Fibroblast of lung (primary cell): ENCODE measurements at regions not wholly inside any gene's neighbourhood (a gene's known extent, or its start where the extent isn't known, plus 50 kb on each side); places are given as distances from the start of the nearest gene placed in this dataset.

Source experiments
- DNase-seq, 2 donors: peaks; one replicate each; pipeline versions ENCODE4 v3.0.0 to v3.0.0-alpha.2; 2010; ENCODE audit warnings: low read depth in 2 of 2
- H2AFZ ChIP-seq: 2 replicates; pipeline ENCODE4 v1.5.1; 2012; ENCODE audit warnings: low read length, control low read depth, inconsistent platforms
- H3K27ac ChIP-seq: 2 replicates; pipeline ENCODE4 v1.5.1; 2011; ENCODE audit warnings: low read length, control low read depth; ENCODE audit not compliant: insufficient read depth
- H3K27me3 ChIP-seq: 2 replicates; pipeline ENCODE4 v1.5.1; 2011; ENCODE audit warnings: mild to moderate bottlenecking, low read length; ENCODE audit not compliant: control insufficient read depth, insufficient read depth
- H3K36me3 ChIP-seq: 2 replicates; pipeline ENCODE4 v1.5.1; 2011; ENCODE audit warnings: low read length; ENCODE audit not compliant: control insufficient read depth, insufficient read depth
- H3K4me1 ChIP-seq: 2 replicates; pipeline ENCODE4 v1.5.1; 2011; ENCODE audit warnings: low read length; ENCODE audit not compliant: control insufficient read depth, insufficient read depth; ENCODE audit errors: extremely low read depth
- H3K4me2 ChIP-seq: 2 replicates; pipeline ENCODE4 v1.5.1; 2011; ENCODE audit warnings: low read length, control low read depth; ENCODE audit not compliant: insufficient read depth; ENCODE audit errors: extremely low read depth
- H3K4me3 ChIP-seq, 4 experiments: fragments of 200-600 bp in 1 of 4; sonication (generic) in 1 of 4; replicated peaks in 1 of 4; 2 replicates each; pipeline ENCODE4 v1.5.1; 2011 to 2016; ENCODE audit warnings: low read length in 4 of 4, low read depth in 3 of 4, mild to moderate bottlenecking in 3 of 4, control low read depth in 2 of 4, inconsistent platforms in 1 of 4, mixed read lengths in 1 of 4; ENCODE audit not compliant: insufficient read depth in 1 of 4; ENCODE audit errors: control extremely low read depth in 1 of 4
- H3K79me2 ChIP-seq: 2 replicates; pipeline ENCODE4 v1.5.1; 2012; ENCODE audit warnings: mild to moderate bottlenecking, low read length, inconsistent platforms; ENCODE audit not compliant: control insufficient read depth, insufficient read depth
- H3K9ac ChIP-seq: 2 replicates; pipeline ENCODE4 v1.5.1; 2011; ENCODE audit warnings: mild to moderate bottlenecking, low read length, control low read depth; ENCODE audit not compliant: insufficient read depth
- H3K9me3 ChIP-seq: 2 replicates; pipeline ENCODE4 v1.5.1; 2012; ENCODE audit warnings: low read depth, low read length; ENCODE audit not compliant: control insufficient read depth, insufficient read depth
- H4K20me1 ChIP-seq: 2 replicates; pipeline ENCODE4 v1.5.1; 2011; ENCODE audit warnings: low read length; ENCODE audit not compliant: control insufficient read depth, insufficient read depth; ENCODE audit errors: extremely low read depth
- EZH2 ChIP-seq: IDR thresholded peaks from 2 replicates; pipeline ENCODE4 v1.5.1; 2012; ENCODE audit warnings: low read length, control low read depth, mild to moderate bottlenecking; ENCODE audit errors: missing control alignments
- TF ChIP-seq, protein P1 (sequence below), 2 donors: IDR thresholded peaks in 1 of 2; conservative IDR thresholded peaks in 1 of 2; 1 replicate in 1 of 2; 2 replicates in 1 of 2; pipeline ENCODE4 v1.5.1; 2011 to 2012; ENCODE audit warnings: low read length in 2 of 2, control low read depth in 1 of 2, inconsistent platforms in 1 of 2, low read depth in 1 of 2, mild to moderate bottlenecking in 1 of 2

DNA sequence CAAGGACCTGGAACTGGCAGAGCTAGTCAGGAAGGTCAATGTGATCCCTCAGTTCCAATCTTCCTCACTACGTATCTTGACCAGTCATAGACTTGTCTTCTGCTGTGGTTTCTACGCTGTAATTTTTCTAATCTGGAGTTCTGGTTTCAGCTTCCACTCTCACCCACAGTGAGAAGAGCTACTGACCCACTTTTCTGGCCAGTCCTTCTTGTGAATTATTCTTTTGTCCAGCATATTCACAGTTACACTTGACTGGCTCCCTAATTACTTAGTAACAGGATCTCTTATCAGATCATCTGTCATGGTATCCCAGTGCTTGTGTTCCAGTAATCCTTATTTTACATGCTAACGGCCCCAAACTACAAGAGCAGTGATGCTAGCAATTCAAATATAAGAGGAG is 72.4 kb upstream of the MME start:
- no peak overlapping the region for H2AFZ ChIP-seq
- H3K9me3 ChIP-seq = no peaks in the 10 kb centered on the region
- no peak overlapping the region for H3K9ac ChIP-seq
- DNase-seq = no peak
- H3K79me2 ChIP-seq = no peaks in the 10 kb centered on the region
- TF ChIP-seq, protein P1, sequence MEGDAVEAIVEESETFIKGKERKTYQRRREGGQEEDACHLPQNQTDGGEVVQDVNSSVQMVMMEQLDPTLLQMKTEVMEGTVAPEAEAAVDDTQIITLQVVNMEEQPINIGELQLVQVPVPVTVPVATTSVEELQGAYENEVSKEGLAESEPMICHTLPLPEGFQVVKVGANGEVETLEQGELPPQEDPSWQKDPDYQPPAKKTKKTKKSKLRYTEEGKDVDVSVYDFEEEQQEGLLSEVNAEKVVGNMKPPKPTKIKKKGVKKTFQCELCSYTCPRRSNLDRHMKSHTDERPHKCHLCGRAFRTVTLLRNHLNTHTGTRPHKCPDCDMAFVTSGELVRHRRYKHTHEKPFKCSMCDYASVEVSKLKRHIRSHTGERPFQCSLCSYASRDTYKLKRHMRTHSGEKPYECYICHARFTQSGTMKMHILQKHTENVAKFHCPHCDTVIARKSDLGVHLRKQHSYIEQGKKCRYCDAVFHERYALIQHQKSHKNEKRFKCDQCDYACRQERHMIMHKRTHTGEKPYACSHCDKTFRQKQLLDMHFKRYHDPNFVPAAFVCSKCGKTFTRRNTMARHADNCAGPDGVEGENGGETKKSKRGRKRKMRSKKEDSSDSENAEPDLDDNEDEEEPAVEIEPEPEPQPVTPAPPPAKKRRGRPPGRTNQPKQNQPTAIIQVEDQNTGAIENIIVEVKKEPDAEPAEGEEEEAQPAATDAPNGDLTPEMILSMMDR (conservative IDR thresholded peaks at IDR 0.05 in 1 of 2, IDR thresholded peaks at IDR 0.05 in 1 of 2; ENCODE audit: low read depth in 1 of 2, low read length in 2 of 2) = no peak
- TF ChIP-seq EZH2 = no peak
- no peaks in the 10 kb centered on the region for H3K27me3 ChIP-seq
- H4K20me1 ChIP-seq = no peaks in the 10 kb centered on the region
- no peaks in the 10 kb centered on the region for H3K4me1 ChIP-seq
- H3K4me3 ChIP-seq = no peak overlapping the region
- H3K36me3 ChIP-seq = no peaks in the 10 kb centered on the region
- no peak overlapping the region for H3K27ac ChIP-seq
- no peak overlapping the region for H3K4me2 ChIP-seq

DNA sequence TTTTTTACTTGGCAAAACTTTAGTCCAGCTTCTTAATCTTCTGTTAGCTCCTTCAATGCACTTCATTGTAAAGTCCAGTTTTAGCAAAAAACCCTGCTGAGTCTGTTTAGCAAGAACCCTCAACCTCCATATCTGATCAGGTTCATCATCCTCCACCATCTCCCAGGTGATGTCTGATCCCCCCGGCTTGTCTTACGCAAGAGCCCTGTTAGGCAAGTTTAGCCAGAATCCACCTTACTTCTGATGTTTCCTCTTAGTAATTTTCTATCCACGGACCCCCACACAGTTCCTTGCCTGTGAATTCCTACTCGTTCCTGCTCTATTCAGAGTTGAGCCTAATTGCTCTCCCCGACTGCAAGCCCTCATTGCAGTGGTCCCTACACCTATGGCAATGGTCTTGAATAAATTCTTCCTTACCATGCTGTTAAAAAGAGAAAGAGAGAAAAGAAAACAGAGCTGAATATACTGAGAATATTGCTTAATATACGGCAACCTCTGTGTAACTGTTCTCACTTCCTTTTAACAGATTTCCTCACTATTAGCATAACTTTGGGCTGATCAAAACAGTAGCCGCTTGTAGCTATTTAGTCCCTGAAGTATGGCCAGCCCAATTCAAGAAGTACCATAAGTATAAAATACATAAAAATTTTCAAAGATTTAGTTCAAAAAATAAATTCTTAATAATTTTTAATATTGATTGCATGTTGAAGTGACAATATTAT is 78.7 kb upstream of the MME start:
- Histone ChIP-seq H3K27me3 (no peaks in the 10 kb centered on the region), H4K20me1 (no peaks in the 10 kb centered on the region), H2AFZ (no peak overlapping the region), H3K27ac (no peak overlapping the region), H3K36me3 (no peaks in the 10 kb centered on the region), H3K9me3 (no peaks in the 10 kb centered on the region), H3K4me2 (no peak overlapping the region), H3K9ac (no peak overlapping the region), H3K4me1 (no peaks in the 10 kb centered on the region), H3K79me2 (no peaks in the 10 kb centered on the region), H3K4me3 (no peak overlapping the region)
- TF ChIP-seq, protein P1 (conservative IDR thresholded peaks at IDR 0.05 in 1 of 2, IDR thresholded peaks at IDR 0.05 in 1 of 2; ENCODE audit: low read depth in 1 of 2, low read length in 2 of 2) = no peak
- no peak for TF ChIP-seq EZH2
- DNase-seq = no peak

DNA sequence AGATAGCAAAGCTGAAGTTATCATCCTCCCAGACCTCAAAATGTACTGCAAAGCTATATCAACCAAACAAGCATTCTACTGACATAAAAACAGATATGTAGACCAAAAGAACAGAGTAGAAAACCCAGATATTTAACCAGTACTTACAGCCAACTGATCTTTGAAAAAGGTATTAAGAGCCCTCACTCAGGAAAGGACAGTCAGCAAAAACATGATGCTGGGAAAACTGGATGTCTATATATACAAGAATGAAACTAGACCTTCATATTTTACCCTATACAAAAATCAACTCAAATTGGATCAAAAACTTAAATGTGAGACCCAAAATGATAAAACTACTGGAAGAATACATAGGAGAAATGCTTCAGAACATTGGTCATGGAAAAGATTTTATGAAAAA is 87.5 kb upstream of the MME start:
- DNase-seq = no peak
- Histone ChIP-seq H4K20me1 (no peaks in the 10 kb centered on the region), H3K9ac (no peak overlapping the region), H2AFZ (no peak overlapping the region), H3K9me3 (no peaks in the 10 kb centered on the region), H3K4me2 (no peak overlapping the region), H3K79me2 (no peaks in the 10 kb centered on the region), H3K27ac (no peak overlapping the region), H3K4me1 (no peaks in the 10 kb centered on the region), H3K27me3 (no peaks in the 10 kb centered on the region), H3K4me3 (no peak overlapping the region), H3K36me3 (no peaks in the 10 kb centered on the region)
- TF ChIP-seq, protein P1 (conservative IDR thresholded peaks at IDR 0.05 in 1 of 2, IDR thresholded peaks at IDR 0.05 in 1 of 2; ENCODE audit: low read depth in 1 of 2, low read length in 2 of 2) = no peak
- TF ChIP-seq EZH2 = no peak
